ENCODE measurements at regions not wholly inside any gene's neighbourhood (a gene's known extent, or its start where the extent isn't known, plus 50 kb on each side); places are given as distances from the start of the nearest gene placed in this dataset.

DNA sequence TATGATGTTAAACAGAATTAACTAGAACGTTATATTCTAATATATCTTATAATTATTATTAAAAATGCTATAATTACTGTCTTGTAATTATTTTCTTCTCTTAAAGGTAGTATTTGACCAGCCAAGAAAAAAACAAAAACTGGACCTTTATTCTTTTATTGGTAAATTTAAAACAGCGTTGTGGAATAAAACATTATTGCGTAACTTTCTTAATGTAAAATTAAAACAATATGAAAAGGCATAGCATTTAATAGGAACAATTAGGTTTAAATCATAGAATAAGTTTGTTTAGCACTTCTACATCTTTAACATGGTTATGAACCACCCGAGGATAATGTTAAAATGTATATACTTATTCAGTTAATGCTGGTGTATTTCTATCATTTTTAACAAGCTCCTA is 574.5 kb upstream of the CDH18 start:
- H3K9me3 ChIP-seq (ENCODE audit: control insufficient read depth, insufficient read depth, low read length), result no peaks in the 10 kb centered on the region
- H3K9ac ChIP-seq (ENCODE audit: low read depth, low read length), result no peak overlapping the region
- H3K4me1 ChIP-seq (ENCODE audit: control insufficient read depth, insufficient read depth, low read length), result no peaks in the 10 kb centered on the region
- H3K27me3 ChIP-seq (ENCODE audit: control insufficient read depth, insufficient read depth, low read length), result no peaks in the 10 kb centered on the region
- H3K36me3 ChIP-seq (ENCODE audit: control insufficient read depth, insufficient read depth, low read length), result no peaks in the 10 kb centered on the region
- H3K4me3 ChIP-seq (ENCODE audit: low read depth, low read length), result no peak overlapping the region

DNA sequence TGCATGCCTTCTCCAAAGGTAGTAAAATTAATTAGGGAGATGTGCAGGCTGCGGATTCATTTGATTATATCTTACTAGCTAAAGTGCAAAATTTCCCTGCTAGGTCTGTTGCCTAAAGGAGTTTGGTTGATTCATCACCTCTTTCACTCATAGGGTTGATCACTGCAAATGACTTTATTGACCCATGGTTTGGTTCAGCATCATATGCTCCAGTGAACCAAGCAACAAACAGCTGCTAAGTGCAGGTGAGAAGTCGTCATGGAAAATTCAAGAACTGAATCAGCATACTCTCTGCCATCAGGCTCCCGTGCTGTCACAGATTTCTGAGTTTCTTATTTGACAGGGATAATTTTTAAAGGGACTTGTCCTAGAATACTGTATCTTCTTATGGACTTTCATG is 571.8 kb upstream of the CDH18 start:
- no peaks in the 10 kb centered on the region for H3K9me3 ChIP-seq (ENCODE audit: control insufficient read depth, insufficient read depth, low read length)
- no peak overlapping the region for H3K4me3 ChIP-seq (ENCODE audit: low read depth, low read length)
- H3K9ac ChIP-seq (ENCODE audit: low read depth, low read length), result no peak overlapping the region
- no peaks in the 10 kb centered on the region for H3K36me3 ChIP-seq (ENCODE audit: control insufficient read depth, insufficient read depth, low read length)
- H3K27me3 ChIP-seq (ENCODE audit: control insufficient read depth, insufficient read depth, low read length), result no peaks in the 10 kb centered on the region
- H3K4me1 ChIP-seq (ENCODE audit: control insufficient read depth, insufficient read depth, low read length), result no peaks in the 10 kb centered on the region

DNA sequence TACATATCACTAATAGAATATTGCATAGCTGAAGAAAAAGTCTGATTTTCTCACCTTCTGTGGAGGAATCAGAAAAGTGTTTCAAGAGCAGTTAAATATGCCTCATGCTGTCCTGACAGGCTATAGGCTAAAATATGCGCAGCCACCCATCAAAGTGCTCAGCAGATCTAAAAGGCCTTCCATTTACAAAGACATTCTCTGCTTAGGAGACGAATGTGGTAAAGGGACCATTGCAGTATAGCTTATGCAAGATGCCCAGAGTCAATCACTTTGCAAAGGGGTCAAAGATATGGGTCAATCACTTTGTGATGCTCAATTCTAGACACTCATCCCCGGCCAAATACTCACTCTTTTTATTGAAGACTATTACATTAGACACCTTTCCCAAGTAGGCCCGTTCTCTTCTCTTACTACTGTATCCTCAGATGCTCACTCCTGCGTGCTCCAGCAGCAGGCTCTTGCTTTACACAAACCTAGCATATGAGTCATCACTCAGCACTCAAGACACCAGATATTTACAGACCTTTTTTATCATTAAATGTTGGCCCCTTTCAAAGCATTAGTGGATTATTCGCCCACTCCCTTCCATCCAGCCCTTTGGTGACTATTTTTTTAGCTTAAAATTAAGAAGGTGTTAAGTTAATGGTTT is 568.2 kb upstream of the CDH18 start:
- Histone ChIP-seq H3K4me1 (ENCODE audit: control insufficient read depth, insufficient read depth, low read length) (no peaks in the 10 kb centered on the region), H3K9ac (ENCODE audit: low read depth, low read length) (no peak overlapping the region), H3K4me3 (ENCODE audit: low read depth, low read length) (no peak overlapping the region), H3K36me3 (ENCODE audit: control insufficient read depth, insufficient read depth, low read length) (no peaks in the 10 kb centered on the region), H3K9me3 (ENCODE audit: control insufficient read depth, insufficient read depth, low read length) (no peaks in the 10 kb centered on the region), H3K27me3 (ENCODE audit: control insufficient read depth, insufficient read depth, low read length) (no peaks in the 10 kb centered on the region)

DNA sequence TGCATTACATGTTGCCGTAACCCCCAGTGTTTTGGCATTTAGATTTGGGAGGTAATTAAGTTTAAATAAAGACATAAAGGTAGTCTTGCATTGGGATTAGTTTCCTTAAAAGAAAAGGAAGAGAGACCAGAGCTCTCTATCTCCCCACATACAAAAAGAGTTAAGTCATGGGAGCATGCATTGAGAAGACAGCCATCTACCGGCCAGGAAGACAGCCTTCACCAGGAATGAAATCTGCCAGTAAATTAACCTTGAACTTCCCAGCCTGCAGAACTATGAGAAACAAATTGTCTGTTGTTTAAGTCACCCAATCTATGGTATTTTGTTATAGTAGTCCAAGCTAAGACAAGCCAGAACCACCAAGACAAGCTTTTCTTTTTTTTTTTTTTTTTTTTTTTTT is 567.0 kb upstream of the CDH18 start:
- no peaks in the 10 kb centered on the region for H3K36me3 ChIP-seq (ENCODE audit: control insufficient read depth, insufficient read depth, low read length)
- H3K9ac ChIP-seq (ENCODE audit: low read depth, low read length), result no peak overlapping the region
- no peaks in the 10 kb centered on the region for H3K4me1 ChIP-seq (ENCODE audit: control insufficient read depth, insufficient read depth, low read length)
- H3K27me3 ChIP-seq (ENCODE audit: control insufficient read depth, insufficient read depth, low read length), result no peaks in the 10 kb centered on the region
- no peak overlapping the region for H3K4me3 ChIP-seq (ENCODE audit: low read depth, low read length)
- no peaks in the 10 kb centered on the region for H3K9me3 ChIP-seq (ENCODE audit: control insufficient read depth, insufficient read depth, low read length)

DNA sequence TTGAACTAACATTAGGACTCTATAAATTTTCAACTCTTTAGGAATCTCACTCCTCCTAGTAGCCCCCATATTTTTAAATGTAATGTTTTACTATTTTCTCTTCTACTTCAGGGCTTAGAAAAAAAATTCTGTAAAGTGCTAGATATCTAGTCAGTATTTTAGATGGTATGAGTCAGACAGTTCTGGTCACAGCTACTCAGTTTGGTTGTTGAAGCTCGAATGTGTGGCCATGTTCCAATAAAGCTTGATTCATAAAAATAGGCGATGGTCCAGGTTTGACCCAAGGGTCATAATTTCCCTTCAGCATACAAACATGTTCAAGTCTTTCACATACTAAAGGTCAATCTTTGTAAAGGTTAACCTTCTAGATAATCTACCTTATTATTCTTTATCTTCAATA is 566.0 kb upstream of the CDH18 start:
- Histone ChIP-seq H3K4me1 (ENCODE audit: control insufficient read depth, insufficient read depth, low read length) (no peaks in the 10 kb centered on the region), H3K36me3 (ENCODE audit: control insufficient read depth, insufficient read depth, low read length) (no peaks in the 10 kb centered on the region), H3K9me3 (ENCODE audit: control insufficient read depth, insufficient read depth, low read length) (no peaks in the 10 kb centered on the region), H3K4me3 (ENCODE audit: low read depth, low read length) (no peak overlapping the region), H3K9ac (ENCODE audit: low read depth, low read length) (no peak overlapping the region), H3K27me3 (ENCODE audit: control insufficient read depth, insufficient read depth, low read length) (no peaks in the 10 kb centered on the region)

DNA sequence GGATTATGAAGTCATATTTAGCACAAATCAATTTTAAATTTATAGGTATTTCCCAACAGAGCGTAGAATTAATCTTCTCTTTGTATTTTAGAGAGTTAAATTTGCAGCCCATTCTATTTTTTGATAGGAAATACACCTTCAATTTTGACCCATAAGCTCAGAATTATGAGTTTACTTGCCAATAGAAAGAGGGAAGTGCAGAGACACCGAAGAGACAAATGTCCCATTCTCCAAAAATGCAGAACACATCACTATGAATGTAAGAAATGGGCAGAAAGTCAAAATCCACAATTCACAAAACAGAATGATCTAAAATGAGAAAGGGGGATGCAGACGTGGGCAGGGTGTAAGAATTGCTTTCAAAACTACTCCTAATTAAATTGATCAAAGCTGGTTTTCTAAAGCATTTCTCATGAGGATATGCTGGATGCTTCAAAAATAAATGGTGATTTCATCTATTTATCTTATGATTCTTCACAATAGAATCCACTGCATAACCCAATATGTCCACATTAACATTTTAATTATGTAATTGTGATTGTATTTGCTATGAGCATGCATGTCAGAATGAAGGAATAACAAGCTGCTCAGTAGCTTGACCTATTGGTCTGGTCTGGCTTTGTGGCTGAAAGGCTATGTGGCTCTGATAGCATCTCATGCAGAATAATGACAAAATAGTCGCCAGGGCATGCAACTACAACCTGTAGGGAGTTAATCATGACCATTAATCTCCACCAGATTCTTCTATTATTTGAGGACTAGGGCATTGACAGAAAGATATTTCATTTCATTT is 550.1 kb upstream of the CDH18 start:
- H3K9me3 ChIP-seq (ENCODE audit: control insufficient read depth, insufficient read depth, low read length), result no peaks in the 10 kb centered on the region
- no peaks in the 10 kb centered on the region for H3K27me3 ChIP-seq (ENCODE audit: control insufficient read depth, insufficient read depth, low read length)
- H3K36me3 ChIP-seq (ENCODE audit: control insufficient read depth, insufficient read depth, low read length), result no peaks in the 10 kb centered on the region
- no peak overlapping the region for H3K4me3 ChIP-seq (ENCODE audit: low read depth, low read length)
- H3K9ac ChIP-seq (ENCODE audit: low read depth, low read length), result no peak overlapping the region
- no peaks in the 10 kb centered on the region for H3K4me1 ChIP-seq (ENCODE audit: control insufficient read depth, insufficient read depth, low read length)

DNA sequence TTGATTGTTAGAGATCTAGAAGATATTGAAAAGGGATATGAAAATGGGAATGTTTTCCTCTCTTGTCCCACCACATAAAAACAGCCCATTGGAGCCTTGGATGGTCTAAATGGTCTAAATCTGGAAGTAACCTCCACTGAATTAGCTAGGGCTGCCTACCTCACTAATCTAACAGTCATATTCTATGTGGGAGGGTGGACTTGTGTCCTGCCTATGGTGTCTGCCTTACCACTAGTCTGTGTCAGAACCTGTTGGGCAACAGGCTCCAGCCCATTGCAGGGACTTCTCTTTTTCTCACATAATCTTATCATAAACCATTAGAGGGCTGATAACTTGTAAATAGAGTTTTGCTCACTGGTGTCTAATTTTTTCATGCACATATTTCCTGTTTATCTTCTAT is 548.8 kb upstream of the CDH18 start:
- Histone ChIP-seq H3K9me3 (ENCODE audit: control insufficient read depth, insufficient read depth, low read length) (no peaks in the 10 kb centered on the region), H3K9ac (ENCODE audit: low read depth, low read length) (no peak overlapping the region), H3K36me3 (ENCODE audit: control insufficient read depth, insufficient read depth, low read length) (no peaks in the 10 kb centered on the region), H3K27me3 (ENCODE audit: control insufficient read depth, insufficient read depth, low read length) (no peaks in the 10 kb centered on the region), H3K4me1 (ENCODE audit: control insufficient read depth, insufficient read depth, low read length) (no peaks in the 10 kb centered on the region), H3K4me3 (ENCODE audit: low read depth, low read length) (no peak overlapping the region)

DNA sequence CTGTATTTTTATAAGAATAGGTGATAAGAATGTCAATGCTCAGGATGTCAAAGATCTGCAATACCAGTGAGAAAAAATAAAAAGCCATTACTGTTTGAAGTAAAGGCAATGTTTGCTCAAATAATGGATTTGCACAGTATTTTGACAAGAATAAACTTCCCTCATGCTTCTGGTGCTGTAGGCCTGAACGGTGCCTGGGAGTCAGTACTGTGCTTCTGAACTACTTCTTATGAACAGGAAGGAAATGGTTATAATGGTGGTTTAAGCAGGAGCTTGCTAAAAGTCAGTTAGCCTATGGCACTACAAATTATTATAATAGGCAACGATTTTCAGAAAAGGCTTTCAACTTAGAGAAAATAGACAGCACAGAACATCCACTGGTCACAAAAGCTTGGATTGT is 548.3 kb upstream of the CDH18 start:
- H3K9me3 ChIP-seq (ENCODE audit: control insufficient read depth, insufficient read depth, low read length), result no peaks in the 10 kb centered on the region
- H3K9ac ChIP-seq (ENCODE audit: low read depth, low read length), result no peak overlapping the region
- no peaks in the 10 kb centered on the region for H3K27me3 ChIP-seq (ENCODE audit: control insufficient read depth, insufficient read depth, low read length)
- no peaks in the 10 kb centered on the region for H3K4me1 ChIP-seq (ENCODE audit: control insufficient read depth, insufficient read depth, low read length)
- no peak overlapping the region for H3K4me3 ChIP-seq (ENCODE audit: low read depth, low read length)
- H3K36me3 ChIP-seq (ENCODE audit: control insufficient read depth, insufficient read depth, low read length), result no peaks in the 10 kb centered on the region

DNA sequence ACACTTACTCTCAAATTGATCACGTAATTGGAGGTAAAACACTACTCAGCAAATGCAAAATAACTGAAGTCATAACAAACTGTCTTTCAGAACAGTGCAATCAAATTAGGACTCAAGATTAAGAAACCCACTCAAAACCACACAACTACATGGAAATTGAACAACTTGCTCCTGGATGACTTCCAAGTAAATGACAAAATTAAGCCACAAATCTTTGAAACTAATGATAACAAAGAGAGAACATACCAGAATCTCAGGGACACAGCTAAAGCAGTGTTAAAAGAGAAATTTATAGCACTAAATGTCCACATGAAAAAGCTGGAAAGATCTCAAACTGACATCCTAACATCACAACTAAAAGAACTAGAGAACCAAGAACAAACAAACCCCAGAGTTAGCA is 540.5 kb upstream of the CDH18 start:
- no peaks in the 10 kb centered on the region for H3K36me3 ChIP-seq (ENCODE audit: control insufficient read depth, insufficient read depth, low read length)
- H3K27me3 ChIP-seq (ENCODE audit: control insufficient read depth, insufficient read depth, low read length), result no peaks in the 10 kb centered on the region
- no peaks in the 10 kb centered on the region for H3K4me1 ChIP-seq (ENCODE audit: control insufficient read depth, insufficient read depth, low read length)
- H3K9me3 ChIP-seq (ENCODE audit: control insufficient read depth, insufficient read depth, low read length), result no peaks in the 10 kb centered on the region
- H3K9ac ChIP-seq (ENCODE audit: low read depth, low read length), result no peak overlapping the region
- H3K4me3 ChIP-seq (ENCODE audit: low read depth, low read length), result no peak overlapping the region

DNA sequence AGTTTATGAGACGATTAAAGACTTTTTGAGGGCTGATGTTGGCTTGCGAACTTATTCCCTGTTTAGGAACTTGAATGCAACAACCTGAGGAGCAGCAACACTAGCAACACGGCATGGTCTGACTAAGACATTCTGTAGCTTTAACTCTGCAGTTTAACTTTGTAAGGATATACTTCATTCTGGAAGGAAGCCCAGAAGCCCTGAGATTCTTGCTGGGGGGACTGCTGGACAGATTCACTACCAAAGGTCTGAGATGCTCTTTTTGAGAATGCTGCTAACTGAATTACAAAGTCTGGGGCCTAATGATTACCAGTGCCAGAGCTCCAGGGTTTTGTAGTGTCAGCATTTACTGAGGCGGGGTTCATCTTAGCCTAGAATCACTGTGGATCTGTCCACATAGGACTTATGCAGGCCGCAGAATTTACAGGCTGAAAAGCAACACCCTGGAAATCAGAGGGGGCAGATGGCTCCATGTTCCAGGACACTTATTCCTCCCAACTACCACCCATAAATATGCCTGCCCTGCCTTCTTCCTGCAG is 537.1 kb upstream of the CDH18 start:
- Histone ChIP-seq H3K9me3 (ENCODE audit: control insufficient read depth, insufficient read depth, low read length) (no peaks in the 10 kb centered on the region), H3K4me1 (ENCODE audit: control insufficient read depth, insufficient read depth, low read length) (no peaks in the 10 kb centered on the region), H3K9ac (ENCODE audit: low read depth, low read length) (no peak overlapping the region), H3K4me3 (ENCODE audit: low read depth, low read length) (no peak overlapping the region), H3K36me3 (ENCODE audit: control insufficient read depth, insufficient read depth, low read length) (no peaks in the 10 kb centered on the region), H3K27me3 (ENCODE audit: control insufficient read depth, insufficient read depth, low read length) (no peaks in the 10 kb centered on the region)

DNA sequence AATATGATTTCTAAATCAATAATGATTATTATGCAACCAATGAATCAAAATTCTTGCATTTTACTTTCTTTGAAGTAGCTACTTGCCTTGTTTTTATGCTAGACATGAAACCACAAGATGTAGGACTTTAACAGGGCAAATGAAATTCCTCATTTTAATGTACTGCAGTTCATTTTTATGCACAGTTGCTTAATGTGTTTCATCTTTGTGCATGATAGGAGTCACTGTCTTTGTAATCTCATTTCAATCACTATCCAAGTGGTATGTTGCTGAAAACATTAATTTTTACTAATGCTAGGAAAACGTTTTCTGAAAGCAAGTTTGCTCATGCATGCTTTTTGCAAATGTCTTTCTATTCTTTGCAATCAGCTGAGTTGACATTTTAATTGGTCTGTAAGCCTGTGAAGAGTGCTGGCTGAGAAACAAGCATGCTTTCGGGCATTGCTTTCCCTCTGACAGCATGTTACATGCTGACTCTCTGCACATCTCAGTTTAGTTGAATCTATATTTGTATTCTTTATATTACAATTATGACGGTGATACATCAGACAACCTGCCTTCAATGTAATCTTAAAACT is 535.0 kb upstream of the CDH18 start:
- Histone ChIP-seq H3K4me3 (ENCODE audit: low read depth, low read length) (no peak overlapping the region), H3K9me3 (ENCODE audit: control insufficient read depth, insufficient read depth, low read length) (no peaks in the 10 kb centered on the region), H3K9ac (ENCODE audit: low read depth, low read length) (no peak overlapping the region), H3K36me3 (ENCODE audit: control insufficient read depth, insufficient read depth, low read length) (no peaks in the 10 kb centered on the region), H3K27me3 (ENCODE audit: control insufficient read depth, insufficient read depth, low read length) (no peaks in the 10 kb centered on the region), H3K4me1 (ENCODE audit: control insufficient read depth, insufficient read depth, low read length) (no peaks in the 10 kb centered on the region)

DNA sequence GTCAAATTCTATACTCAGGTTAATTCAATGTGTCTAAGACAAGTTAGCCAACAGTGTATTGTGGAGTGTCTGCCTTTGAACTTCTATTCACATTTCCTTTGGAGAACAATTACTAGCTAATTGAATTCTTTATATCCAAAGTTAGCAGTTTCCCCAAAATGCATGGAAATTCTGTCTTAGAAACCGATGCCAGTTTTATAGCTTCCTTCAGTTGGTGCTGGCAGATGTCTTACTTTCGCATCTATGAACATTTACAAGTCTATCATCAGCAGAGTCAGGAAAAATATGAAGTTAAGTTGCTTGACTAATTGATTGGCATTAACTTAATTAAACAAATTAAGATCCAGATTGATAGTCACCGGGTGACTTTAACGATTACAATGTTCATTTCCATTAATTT is 527.6 kb upstream of the CDH18 start:
- Histone ChIP-seq H3K36me3 (ENCODE audit: control insufficient read depth, insufficient read depth, low read length) (no peaks in the 10 kb centered on the region), H3K9ac (ENCODE audit: low read depth, low read length) (no peak overlapping the region), H3K4me3 (ENCODE audit: low read depth, low read length) (no peak overlapping the region), H3K4me1 (ENCODE audit: control insufficient read depth, insufficient read depth, low read length) (no peaks in the 10 kb centered on the region), H3K27me3 (ENCODE audit: control insufficient read depth, insufficient read depth, low read length) (no peaks in the 10 kb centered on the region), H3K9me3 (ENCODE audit: control insufficient read depth, insufficient read depth, low read length) (no peaks in the 10 kb centered on the region)

Data from iPS-15b (cell line).